ENCODE measurements at regions not wholly inside any gene's neighbourhood (a gene's known extent, or its start where the extent isn't known, plus 50 kb on each side); places are given as distances from the start of the nearest gene placed in this dataset.

DNA sequence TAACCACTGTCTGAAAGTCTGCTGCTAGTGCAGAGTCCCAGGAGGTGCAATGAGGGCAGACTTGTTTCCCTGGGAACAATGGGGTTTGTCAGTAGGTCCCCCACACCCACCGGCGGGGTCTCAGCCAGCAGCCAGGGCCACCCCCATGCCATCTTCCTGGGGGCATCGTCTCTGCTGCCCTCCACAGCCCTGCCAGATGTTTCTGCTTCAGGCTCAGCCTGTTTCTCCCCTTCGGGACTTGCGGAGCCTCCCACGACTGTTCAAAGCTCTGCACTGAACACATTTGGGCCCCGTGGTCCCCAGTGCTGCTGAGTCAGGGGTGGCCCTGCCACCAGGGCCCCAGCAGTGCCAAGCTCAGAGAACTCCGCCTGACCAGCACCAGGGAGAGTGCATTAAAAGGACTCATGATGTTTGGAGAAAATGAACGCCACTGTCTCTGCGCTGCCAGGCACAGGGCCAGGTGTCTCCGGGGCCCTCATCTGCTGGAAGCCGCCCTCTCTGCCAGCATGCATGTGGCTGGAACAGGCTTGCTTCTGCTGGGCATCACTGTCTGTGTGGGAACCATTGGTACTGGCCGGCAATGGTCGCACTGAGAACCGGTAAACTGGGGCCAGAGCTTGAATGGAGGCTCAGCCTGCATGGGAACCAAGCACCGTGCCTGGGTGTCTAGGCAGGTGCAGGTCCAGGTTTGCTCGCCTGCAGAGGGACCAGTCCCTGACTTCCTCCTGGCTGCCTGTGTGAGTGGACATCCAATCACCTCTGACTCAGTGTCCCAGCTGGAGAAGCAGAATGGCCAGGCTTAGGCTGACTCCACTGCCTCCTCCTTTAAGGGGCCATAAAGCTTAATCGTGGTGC, 345.1 kb downstream of the GLRX3 start:
- ChIA-PET CTCF (no interaction called here), POLR2A (no interaction called here)
- TF ChIP-seq TARDBP (IDR thresholded peaks at IDR 0.05) (no peak), SP1 (IDR thresholded peaks at IDR 0.05) (no peak), CTBP1 (IDR thresholded peaks at IDR 0.05; ENCODE audit: borderline replicate concordance) (no peak), LEF1 (IDR thresholded peaks at IDR 0.05; ENCODE audit: borderline replicate concordance) (no peak), ELF4 (IDR thresholded peaks at IDR 0.05) (no peak), FOXM1 (IDR thresholded peaks at IDR 0.05; ENCODE audit: borderline replicate concordance) (no peak), SUZ12 (IDR thresholded peaks at IDR 0.05) (no peak), FOXK2 (IDR thresholded peaks at IDR 0.05) (no peak), BHLHE40 (IDR thresholded peaks at IDR 0.05; ENCODE audit: borderline replicate concordance) (no peak), NFRKB (IDR thresholded peaks at IDR 0.05) (no peak), HDGF (IDR thresholded peaks at IDR 0.05; ENCODE audit: borderline replicate concordance) (no peak), ARNT (IDR thresholded peaks at IDR 0.05) (no peak), L3MBTL2 (conservative IDR thresholded peaks at IDR 0.05) (no peak), ZNF384 (IDR thresholded peaks at IDR 0.05) (no peak), FOXA1 (IDR thresholded peaks at IDR 0.05) (no peak)
- TF ChIP-seq, protein P1, sequence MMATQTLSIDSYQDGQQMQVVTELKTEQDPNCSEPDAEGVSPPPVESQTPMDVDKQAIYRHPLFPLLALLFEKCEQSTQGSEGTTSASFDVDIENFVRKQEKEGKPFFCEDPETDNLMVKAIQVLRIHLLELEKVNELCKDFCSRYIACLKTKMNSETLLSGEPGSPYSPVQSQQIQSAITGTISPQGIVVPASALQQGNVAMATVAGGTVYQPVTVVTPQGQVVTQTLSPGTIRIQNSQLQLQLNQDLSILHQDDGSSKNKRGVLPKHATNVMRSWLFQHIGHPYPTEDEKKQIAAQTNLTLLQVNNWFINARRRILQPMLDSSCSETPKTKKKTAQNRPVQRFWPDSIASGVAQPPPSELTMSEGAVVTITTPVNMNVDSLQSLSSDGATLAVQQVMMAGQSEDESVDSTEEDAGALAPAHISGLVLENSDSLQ (IDR thresholded peaks at IDR 0.05) = no peak
- no peak for DNase-seq (ENCODE audit: extremely low spot score)

DNA sequence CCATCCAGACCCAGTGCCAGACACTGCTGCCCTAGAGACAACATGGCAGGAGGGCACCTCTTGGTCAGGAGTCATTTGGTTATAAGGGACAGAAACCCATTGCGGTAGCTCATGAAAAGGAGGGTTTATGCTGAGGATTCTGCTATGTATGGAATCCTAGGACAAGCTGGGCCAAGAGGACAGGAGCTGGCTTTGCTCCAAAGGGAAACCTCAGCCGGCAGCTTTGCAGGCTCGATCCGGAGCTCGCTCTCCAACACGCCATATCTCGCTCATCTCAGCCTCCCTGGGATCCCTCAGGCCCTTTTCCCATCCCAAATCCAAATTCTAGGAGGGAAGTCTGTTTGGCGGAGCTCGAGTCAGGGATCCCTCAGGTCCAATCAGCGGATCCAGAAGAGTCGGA, 345.7 kb downstream of the GLRX3 start:
- TF ChIP-seq NFRKB (IDR thresholded peaks at IDR 0.05) (no peak), HDGF (IDR thresholded peaks at IDR 0.05; ENCODE audit: borderline replicate concordance) (no peak), FOXA1 (IDR thresholded peaks at IDR 0.05) (no peak), BHLHE40 (IDR thresholded peaks at IDR 0.05; ENCODE audit: borderline replicate concordance) (no peak), ARNT (IDR thresholded peaks at IDR 0.05) (no peak), FOXK2 (IDR thresholded peaks at IDR 0.05) (no peak), FOXM1 (IDR thresholded peaks at IDR 0.05; ENCODE audit: borderline replicate concordance) (no peak), CTBP1 (IDR thresholded peaks at IDR 0.05; ENCODE audit: borderline replicate concordance) (no peak), ELF4 (IDR thresholded peaks at IDR 0.05) (no peak)
- ChIA-PET POLR2A (no interaction called here), CTCF (no interaction called here)
- DNase-seq (ENCODE audit: extremely low spot score) = no peak

DNA sequence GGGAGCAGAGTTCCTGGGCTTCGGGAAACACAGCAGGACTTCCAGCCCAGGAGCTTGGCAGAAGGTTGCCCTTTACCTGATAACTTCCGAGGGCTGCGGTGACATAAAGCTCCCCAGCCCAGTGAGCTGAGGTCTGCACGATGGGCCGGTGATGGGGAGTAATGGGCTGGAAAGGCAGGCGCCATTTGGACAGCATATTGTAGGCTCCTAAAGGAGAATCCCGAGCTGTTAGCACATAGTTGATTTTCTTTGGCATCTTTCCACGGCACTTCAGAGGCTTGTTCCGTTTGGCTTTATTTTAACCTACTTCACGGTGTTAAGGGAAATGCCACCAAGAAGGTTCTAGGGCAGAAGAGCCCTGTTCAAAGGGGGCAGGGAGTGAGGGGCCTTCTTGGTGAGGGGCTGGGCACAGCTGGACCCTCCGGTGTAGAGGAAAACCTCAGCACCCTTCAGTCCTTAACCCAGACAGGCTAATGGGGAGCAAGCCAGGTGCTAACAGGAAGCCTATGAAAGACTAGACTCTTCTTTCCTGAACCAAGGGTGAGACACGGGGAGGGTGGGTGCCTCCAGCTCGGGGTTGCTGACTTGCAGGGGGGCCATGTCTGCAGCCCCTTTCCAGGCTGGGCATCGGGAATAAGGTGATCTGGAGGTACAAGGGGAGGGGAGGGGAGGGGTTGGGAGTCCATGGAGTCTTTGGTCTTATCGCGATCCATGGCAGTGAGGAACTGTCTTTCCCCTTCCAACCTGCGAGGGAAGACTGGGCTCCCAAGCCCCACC, 347.7 kb downstream of the GLRX3 start:
- POLR2A ChIA-PET = no interaction called here
- no peak for DNase-seq (ENCODE audit: extremely low spot score)
- no peak for TF ChIP-seq HDGF (IDR thresholded peaks at IDR 0.05; ENCODE audit: borderline replicate concordance)
- no peak for TF ChIP-seq ARNT (IDR thresholded peaks at IDR 0.05)
- no peak for TF ChIP-seq ZNF384 (IDR thresholded peaks at IDR 0.05)
- no peak for TF ChIP-seq SUZ12 (IDR thresholded peaks at IDR 0.05)
- TF ChIP-seq, protein P1 (IDR thresholded peaks at IDR 0.05) = no peak
- TF ChIP-seq SP1 (IDR thresholded peaks at IDR 0.05) = no peak
- no peak for TF ChIP-seq BHLHE40 (IDR thresholded peaks at IDR 0.05; ENCODE audit: borderline replicate concordance)
- TF ChIP-seq FOXM1 (IDR thresholded peaks at IDR 0.05; ENCODE audit: borderline replicate concordance) = no peak
- no peak for TF ChIP-seq ELF4 (IDR thresholded peaks at IDR 0.05)
- no peak for TF ChIP-seq CTBP1 (IDR thresholded peaks at IDR 0.05; ENCODE audit: borderline replicate concordance)
- no peak for TF ChIP-seq NFRKB (IDR thresholded peaks at IDR 0.05)
- TF ChIP-seq LEF1 (IDR thresholded peaks at IDR 0.05; ENCODE audit: borderline replicate concordance) = no peak
- no peak for TF ChIP-seq FOXK2 (IDR thresholded peaks at IDR 0.05)
- no peak for TF ChIP-seq TARDBP (IDR thresholded peaks at IDR 0.05)
- CTCF ChIA-PET = no interaction called here

DNA sequence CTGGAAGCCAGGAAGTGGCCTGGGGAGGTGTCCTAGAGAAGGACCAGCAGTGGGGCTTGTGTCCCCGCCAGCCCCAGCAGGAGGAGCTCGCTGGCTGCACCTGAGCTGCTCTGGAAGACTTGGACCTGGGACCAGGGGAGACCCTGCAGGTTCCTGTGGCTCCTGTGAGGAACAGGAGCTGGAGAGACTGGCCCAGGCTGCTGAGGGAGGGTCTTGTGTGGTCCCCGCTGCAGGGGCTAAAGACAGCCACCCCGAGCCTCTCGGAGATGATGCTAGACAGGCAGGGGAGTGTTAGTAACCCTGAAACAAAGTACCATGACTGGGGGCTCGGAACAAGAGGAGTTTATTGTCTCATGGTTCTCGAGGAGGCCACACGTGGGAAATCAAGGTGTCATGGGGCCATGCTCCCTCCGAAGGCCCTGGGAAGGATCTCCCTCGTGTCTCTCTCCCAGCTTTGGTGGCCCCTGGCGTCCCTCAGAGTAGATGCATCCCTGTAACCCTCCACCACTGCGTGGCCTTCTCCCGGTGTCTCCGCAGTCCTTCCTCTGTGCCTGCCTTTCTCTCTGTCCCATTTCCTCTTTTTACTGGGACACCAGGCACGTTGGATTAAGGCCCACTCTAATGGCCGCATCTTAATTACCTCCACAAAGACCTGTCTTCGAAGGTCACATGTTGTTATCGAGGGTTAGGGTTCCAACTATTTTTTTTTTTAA, 348.4 kb downstream of the GLRX3 start:
- ChIA-PET POLR2A (no interaction called here), CTCF (no interaction called here)
- DNase-seq (ENCODE audit: extremely low spot score) = no peak
- TF ChIP-seq ZNF384 (IDR thresholded peaks at IDR 0.05) (no peak), BHLHE40 (IDR thresholded peaks at IDR 0.05; ENCODE audit: borderline replicate concordance) (no peak), SUZ12 (IDR thresholded peaks at IDR 0.05) (no peak), ELF4 (IDR thresholded peaks at IDR 0.05) (no peak), LEF1 (IDR thresholded peaks at IDR 0.05; ENCODE audit: borderline replicate concordance) (no peak), FOXM1 (IDR thresholded peaks at IDR 0.05; ENCODE audit: borderline replicate concordance) (no peak), FOXK2 (IDR thresholded peaks at IDR 0.05) (no peak), L3MBTL2 (conservative IDR thresholded peaks at IDR 0.05) (no peak), FOXA1 (IDR thresholded peaks at IDR 0.05) (no peak), HDGF (IDR thresholded peaks at IDR 0.05; ENCODE audit: borderline replicate concordance) (no peak), TARDBP (IDR thresholded peaks at IDR 0.05) (no peak), NFRKB (IDR thresholded peaks at IDR 0.05) (no peak), CTBP1 (IDR thresholded peaks at IDR 0.05; ENCODE audit: borderline replicate concordance) (no peak), ARNT (IDR thresholded peaks at IDR 0.05) (no peak), SP1 (IDR thresholded peaks at IDR 0.05) (no peak)
- TF ChIP-seq, protein P1 (IDR thresholded peaks at IDR 0.05) = no peak

Data from HEK293T (cell line).